HG03432 (cell line): ENCODE measurements at regions not wholly inside any gene's neighbourhood (a gene's known extent, or its start where the extent isn't known, plus 50 kb on each side); places are given as distances from the start of the nearest gene placed in this dataset.
"Not testable (repeated sequence)": the region's sequence is repeated elsewhere in the genome, so short reads cannot be mapped to it uniquely, and the experiment has no call there.

Source experiments
- ATAC-seq: cut with Tn5 transposase; IDR thresholded peaks from one replicate; pipeline ENCODE4 v1.9.1; 2021; ENCODE audit warnings: mild to moderate bottlenecking, moderate library complexity; ENCODE audit not compliant: unreplicated experiment

DNA sequence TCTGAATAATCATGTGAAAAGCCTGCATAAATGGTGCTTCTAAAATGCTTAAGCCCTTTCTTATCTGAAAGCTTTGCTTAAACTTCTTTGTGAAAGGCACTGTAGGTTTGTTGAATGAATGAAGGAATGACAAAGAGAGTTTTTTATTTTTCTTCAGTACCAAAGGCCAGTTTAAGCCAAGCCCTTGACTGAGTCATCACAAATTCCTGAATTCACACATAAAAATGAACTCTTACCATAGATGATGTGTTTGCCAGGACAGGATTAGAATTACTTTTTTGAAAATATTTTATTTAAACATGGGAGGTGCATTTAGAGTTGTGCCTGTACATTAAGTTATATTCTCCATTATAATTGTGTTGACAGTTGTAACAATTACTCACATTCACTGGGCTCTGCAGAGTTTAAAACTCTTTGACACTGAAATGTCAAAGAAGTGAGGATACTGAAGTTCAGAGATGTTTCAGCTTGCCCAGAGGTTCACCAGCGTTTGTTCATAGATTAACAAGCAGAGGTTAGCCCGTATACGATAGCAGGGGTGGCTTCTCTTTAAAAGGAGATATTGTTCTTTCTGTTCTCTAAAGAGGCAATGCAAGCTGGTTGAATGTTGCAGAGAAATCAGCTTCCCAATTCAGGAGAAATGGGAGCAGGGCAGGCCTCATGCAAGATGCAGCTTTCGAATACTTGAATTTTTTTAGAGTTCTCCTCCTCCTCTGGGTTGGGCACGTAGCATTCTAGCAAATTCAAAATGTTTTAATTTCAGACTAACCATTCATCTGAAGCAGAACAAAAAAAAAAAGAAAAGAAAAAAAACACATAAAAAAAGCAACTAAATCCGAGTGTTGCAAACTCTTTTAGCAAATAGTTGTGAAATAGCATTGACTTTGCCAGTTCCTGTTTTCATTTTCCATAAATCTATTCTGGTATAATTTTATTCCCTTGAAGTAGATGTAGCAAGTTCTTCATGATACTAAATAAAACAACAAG, 358.7 kb upstream of the KLF4 start:
- no peak for ATAC-seq

DNA sequence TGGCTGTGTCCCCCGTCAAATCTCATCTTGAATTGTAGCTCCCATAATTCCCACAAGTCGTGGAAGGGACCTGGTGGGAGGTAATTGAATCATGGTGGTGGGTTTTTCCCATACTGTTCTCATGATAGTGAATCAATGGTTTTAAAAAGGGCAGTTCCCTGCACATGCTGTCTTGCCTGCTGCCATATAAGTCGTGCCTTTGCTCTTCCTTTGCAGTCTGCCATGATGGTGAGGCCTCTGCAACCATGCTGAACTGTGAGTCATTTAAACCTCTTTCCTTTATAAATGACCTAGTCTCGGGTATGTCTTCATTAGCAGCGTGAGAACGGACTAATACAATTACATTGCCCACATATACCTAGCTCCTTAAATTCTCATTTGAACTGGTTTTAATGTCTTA, 353.0 kb upstream of the KLF4 start:
- no peak for ATAC-seq

DNA sequence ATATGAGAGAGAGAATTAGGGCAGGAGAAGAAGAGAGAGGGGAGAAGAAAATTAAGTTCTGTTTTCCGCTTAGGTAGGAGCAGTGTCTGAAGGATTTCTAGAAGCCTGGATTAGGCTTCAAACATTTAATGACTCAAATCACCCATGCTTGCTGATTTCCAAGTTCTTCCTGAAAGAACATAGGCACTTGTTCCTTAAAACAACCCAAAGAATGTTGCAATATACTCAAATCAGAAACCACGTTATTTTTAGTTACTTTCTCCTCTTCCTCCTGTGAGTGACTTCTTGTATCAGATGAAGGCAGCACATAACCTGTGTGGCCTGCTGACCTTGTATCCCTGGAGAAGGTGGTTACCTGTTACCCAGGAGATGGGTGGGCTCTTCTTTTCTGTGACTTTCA, 351.5 kb upstream of the KLF4 start:
- ATAC-seq = no peak

DNA sequence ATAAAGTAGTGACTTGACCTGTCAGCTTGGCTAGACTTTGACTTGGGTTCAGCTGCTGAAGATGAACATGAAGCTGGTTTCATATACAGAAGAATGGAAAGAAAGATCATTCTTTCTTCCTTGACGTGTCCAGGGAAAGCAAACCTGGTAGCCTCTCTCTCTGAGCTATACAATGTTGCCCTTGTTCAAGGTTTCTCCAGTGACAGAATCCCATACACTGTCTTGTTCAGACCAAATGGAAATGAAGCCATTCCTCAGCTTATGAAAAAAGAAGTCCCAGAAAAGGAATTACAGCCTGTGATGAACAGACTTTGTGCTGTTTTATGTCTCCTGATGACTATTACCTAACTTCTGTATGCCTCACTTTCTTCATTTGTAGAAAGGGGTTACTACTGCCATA, 349.8 kb upstream of the KLF4 start:
- no peak for ATAC-seq

DNA sequence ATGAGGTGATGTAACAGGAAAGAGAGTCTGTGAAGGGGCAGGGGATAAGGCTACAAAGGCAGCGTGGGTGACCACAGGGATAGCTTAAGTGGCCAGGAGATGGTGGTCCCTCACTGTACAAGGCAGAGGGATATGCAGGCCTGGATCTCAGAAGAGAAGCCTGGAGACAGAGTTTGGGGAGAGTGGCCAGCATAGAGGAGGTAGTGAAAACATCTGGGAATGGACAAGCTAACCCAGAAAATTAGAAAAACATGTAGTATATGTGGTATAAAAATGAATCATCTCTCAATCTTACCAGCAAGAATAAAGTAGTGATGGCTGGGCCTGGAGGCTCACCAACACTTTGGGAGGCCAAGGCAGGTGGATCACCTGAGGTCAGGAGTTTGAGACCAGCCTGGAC, 349.2 kb upstream of the KLF4 start:
- ATAC-seq = no peak

DNA sequence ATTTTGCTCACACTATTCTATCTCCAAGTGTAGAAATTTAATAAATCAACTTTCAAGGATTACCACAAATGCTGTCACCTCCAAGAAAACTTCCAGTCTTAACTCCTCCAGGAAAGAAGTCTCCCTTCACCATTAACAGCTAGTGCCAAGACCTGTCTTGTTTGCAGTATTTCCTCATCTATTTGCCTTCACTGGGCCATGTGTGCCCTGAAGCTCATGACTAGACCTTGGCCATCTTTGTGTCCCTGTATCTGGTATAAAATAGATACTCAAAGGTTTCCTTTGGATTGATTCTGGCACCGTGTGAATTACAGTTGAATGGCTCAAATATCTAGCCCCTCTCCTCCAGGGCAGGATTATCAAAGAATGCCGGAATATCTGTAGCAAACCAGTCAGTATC, 346.7 kb upstream of the KLF4 start:
- ATAC-seq = no peak

DNA sequence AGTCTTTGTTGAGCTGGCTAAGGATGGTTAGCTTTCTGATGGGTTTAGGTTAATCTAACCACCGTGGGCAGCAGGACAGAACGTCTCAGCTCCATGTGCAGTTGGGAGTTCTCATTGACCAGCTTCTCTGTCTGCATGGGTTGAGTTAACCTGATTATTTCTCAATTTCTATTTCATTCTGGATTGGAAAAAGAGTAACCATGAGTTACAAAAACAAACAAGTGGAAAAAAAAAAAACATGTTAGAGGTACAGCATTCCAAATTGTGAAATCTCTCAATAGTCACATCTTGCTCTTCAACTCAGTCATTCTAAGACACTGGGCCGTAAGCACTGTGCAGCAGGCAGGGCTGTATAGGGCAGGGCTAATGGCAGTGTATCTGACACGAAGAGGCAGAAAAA, 343.7 kb upstream of the KLF4 start:
- ATAC-seq = no peak

DNA sequence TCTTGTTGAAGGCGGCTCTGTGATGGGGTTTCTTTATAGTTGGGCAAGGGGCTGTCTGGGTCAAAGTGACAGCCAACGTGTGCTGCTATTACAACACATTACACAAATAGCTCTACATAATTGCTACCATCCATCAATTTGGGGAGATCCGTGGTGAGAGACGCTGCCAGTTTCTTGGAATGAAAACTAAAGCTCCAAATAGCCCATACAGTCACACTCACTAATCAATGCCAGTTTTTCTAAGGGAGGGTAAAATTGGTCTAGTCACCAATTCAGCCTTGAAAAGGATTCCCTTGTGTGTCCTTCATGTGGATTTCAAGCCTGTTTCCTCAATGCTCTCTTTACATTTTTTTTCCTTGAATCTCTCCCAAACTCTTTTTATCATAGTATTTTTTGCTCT, 343.3 kb upstream of the KLF4 start:
- no peak for ATAC-seq

DNA sequence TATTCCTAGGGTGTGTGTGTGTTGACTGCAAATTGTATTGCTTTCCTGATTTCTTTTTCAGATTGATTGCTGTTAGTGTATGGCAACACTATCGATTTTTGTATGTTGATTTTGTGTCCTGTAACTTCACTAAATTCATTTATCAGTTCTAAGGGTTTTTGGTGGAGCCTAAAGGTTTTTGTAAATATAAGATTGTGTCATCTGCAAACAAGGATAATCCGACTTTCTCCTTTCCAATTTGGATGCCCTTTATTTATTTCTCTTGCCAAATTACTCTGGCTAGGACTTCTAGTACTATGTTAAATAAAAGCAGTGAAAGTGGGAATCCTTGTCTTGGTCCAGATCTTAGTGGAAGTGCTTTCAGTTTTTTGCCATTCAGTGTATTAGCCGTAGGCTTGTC, 340.9 kb upstream of the KLF4 start:
- no peak for ATAC-seq

DNA sequence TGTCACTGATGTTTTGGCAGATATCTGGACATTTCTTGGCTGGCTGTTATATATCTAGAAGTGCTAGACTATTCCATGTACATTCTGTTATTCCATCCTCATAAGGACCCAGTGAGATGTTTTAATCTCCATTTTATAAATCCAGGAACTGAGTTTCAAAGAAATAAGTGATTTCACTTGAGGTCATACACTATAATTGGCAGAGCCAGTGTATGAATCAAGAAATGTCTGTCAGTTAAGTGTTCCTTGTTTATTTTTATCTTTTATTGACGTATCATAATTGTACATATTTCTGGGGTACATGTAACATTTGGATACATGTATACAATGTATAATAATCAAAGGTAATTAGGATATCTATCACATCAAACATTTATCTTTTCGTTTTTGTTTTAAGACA, 338.3 kb upstream of the KLF4 start:
- ATAC-seq = no peak

DNA sequence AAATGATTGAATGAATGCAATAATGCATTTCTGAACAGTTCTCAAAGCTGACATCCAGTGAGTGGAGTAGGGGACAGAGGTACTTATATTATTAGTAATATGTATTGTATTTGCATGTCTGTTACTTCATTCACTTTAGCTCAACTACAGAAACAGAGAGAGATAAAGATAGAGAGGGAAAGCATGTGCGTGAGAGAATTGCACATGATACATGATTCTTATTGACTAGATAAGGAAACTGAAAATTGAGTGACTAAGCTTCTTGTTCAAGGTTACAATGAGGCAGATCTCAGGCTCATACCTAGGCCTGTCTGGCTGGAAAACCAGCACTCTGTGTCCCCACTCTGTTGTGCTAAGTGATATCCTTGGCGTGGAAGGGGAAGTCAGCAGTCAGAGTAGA, 337.7 kb upstream of the KLF4 start:
- ATAC-seq = peak; percentile 97

DNA sequence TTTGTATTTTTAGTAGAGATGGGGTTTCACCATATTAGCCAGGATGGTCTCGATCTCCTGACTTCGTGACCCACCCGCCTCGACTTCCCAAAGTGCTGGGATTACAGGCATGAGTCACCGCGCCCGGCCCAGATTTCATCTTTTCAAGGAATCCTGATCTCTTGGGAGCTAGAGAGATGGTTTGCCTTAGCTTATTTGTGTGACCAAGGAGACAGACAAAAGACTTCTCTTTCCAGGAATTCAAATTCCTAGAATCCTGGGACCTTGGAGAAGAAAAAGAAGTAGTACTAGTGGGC, 337.1 kb upstream of the KLF4 start:
- not testable (repeated sequence) for ATAC-seq

DNA sequence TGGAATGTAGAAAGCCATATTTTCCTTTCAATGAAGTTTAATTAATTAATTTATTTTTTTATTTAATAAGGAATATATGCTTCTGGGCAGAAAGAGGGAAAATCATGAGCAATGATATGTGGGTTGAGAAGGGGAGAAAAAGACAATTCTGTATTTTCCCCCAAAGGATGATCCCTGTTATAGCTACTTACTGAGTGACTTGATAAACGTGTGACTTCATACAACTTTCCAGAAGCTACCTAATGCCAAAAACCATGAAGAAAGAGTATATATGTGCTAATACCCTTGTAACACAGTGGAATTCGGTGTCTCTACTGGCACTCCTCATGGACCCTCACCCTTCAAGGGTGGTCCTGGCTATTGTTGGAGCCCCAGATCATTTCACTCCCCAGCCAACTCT, 335.0 kb upstream of the KLF4 start:
- no peak for ATAC-seq

DNA sequence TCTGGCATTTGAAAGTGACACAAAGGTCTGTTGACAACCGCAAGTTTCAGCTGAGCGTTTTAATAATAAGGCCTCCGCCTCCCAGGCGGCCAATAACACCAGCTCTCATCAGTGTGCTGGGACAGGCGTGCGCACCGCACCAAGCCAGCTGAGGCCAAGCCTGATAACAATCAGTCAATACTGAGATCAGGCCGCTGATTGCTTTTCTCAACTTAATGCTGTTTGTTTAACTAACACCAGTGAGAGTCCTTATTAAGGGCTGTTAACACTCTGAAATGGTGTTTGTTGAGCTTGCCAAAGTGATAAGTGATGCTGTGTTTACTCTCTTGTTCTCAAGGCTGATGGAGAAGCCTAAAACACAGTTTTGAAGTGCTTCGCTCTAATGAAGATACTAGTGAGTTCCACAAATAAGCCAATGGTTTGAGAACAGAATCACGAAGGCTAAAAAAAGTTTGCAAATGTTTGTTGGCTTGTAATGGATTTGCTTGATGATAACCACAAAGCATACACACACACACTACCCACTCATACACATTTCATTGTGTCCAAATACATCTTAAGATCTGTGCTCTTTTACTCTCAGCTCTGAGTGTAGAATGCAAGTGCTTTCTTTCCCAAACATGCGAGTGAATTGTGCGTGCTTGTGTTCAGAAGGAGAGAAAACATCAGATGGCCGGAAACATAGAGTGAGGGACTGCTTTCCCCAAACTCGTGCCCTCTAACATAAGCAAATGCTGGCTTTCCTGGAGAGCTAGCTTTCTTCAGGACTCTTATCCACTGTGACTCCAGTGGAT, 330.4 kb upstream of the KLF4 start:
- ATAC-seq = no peak

DNA sequence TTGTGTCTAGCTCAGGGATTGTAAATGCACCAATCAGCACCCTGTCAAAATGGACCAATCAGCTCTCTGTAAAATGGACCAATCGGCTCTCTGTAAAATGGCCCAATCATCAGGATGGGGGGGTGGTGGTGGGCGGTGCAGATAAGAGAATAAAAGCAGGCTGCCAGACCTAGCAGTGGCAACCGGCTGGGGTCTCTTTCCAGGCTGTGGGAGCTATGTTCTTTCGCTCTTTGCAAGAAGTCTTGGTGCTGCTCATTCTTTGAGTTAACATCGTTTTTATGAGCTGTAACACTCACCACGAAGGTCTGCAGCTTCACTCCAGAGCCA, 328.9 kb upstream of the KLF4 start:
- not testable (repeated sequence) for ATAC-seq

DNA sequence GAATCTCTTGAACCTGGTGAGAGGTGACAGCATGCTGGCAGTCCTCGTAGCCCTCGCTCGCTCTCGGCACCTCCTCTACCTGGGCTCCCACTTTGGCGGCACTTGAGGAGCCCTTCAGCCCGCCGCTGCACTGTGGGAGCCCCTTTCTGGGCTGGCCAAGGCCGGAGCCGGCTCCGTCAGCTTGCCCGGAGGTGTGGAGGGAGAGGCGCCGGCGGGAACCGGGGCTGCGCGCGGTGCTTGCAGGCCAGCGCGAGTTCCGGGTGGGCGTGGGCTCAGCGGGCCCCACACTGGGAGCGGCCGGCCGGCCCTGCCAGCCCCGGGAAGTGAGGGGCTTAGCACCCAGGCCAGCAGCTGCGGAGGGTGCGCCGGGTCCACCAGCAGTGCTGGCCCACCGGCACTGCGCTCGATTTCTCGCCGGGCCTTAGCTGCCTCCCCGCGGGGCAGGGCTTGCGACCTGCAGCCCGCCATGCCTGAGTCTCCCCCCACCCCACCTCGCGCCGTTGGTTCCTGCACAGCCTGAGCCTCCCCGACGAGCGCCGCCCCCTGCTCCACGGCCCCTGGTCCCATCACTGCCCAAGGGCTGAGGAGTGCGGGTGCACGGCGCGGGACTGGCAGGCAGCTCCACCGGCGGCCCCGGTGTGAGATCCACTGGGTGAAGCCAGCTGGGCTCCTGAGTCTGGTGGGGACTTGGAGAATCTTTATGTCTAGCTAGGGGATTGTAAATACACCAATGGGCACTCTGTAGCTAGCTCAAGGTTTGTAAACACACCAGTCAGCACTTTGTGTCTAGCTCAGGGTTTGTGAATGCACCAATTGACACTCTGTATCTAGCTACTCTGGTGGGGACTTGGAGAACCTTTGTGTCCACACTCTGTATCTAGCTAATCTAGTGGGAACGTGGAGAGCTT, 328.3 kb upstream of the KLF4 start:
- not testable (repeated sequence) for ATAC-seq

DNA sequence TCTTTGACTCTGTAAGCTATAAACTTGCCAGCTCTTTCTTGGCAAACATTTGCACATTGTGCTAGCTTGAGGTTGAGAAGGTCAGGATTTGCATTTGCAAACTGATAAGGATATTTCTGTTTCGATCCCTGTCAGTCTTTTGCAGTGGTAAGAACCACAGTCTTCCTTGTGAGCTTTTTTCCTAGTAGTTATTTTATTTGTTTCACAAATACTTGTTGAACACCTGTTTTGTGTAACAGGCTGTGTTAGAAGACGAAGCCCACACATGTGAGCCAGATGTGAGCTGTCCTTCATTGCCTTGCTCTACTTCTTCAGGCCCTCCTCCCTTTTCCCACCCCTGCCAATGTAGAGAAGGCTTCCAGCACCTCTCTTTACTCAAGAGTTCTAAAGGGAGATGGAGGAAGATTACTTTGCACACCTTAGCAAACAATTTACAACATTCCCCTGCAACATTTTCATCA, 327.0 kb upstream of the KLF4 start:
- peak; percentile 86 for ATAC-seq

DNA sequence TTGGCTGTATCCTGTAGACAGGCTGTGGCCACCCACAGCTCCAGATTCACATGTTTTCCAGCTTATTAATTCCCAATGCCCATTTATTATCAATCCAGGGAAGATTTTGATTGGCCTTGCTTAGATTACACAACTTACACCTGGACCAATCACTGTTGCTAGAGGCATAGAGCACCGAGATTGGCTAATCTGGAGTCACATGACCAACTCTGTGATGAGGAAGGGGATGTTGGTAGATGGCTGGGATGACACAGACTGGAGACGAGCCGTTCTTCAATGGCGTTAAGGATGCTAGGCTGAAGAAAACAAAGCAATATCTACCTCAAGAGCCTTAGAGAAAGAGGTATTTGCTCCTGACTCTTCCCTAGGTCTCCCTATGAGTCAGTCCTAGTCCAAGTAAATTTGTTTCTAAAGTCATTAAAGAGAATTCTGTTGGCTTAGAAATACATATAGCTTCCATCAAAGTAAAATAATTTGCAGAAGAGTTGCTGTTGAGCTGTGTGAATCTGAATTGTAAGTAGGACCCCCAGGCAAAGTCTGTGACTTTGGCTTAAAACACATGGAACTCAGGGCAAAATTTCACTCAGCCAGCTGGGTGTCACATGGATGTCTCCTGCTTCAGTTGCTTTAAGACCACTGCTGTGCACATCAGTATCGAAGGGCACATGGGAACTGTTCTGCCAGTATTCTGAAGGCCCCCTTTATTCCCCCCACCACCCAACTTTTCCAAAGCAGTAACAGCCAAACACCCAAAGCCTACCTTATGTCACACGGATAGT, 326.4 kb upstream of the KLF4 start:
- ATAC-seq = peak; percentile 28

DNA sequence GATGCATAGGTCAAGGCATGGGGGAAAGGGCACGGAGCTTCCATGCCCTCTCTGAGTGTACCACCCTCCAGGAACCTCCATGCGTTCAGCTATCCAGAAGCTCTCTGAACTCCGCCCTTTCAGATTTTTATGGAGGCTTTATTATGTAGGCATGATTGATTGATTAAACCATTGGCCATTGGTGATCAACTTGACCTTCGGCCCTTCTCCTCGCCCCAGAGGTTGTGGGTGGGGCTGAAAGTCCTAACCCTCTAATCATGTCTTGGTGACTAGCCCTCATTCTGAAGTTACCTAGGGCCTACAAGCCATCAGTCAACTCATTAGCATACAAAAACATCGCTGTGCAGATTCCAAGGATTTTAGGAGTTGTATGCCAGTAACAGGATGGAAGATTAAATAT, 323.7 kb upstream of the KLF4 start:
- ATAC-seq = no peak

DNA sequence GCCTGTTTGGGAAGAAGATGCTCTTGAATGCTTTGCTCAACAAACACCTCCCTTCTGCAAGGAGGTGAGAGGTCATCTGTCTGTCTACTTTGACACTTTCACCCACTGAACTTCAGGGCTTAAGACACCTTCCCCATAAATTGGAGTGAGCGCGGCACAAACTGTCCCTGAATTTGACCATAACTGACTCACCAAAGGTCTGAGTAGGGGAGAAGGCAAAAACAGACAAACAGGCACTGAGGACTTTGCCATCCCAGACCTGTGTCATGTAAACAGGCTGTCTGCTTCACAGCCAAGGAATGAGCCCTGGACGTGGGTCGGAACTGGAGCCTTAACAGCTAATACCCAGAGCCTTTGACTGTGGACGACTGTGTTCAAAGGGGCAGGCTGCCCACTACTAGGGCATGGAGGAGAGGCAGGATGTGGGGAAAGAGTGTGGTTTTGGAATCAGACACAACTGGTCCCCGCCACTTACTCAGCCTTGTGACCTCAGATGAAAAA, 320.9 kb upstream of the KLF4 start:
- ATAC-seq = no peak
